ENCODE measurements at regions not wholly inside any gene's neighbourhood (a gene's known extent, or its start where the extent isn't known, plus 50 kb on each side); places are given as distances from the start of the nearest gene placed in this dataset.

DNA sequence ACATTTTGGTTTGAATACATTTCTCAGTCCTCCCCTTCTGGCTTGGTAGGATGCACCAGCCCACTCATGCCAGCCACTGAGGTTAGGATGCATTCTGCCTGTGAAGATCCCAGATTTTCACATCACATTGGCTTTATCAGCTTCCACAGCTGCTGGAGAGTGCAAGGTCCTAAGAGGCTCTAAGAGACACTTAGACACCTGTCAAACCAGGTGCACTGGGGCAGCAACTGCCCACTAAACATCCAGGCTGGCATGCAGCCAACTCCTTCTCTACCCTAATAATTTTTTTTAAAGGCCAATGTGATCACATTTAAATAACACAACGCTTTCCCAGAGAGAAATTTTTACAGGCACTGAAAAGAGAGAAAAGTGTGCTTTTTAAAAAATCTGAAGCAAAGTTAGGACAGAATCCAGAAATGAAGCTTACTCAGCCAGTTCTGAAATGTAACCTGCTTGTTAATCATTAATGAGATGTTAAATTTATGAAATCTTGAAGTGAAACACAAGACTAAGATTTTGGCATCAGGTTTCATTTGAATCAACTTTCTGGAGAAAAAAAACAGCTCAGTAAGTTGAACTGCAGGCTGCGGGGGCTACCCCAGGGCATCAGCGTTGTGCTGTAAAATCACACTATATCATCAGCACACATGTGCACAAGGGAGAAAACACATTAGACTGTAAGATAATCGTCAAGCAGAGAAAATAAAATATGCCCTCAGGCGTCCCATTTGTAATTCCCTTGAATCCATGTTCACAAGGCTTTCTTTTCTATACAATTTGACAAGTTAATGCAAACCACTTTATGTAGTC, 312.9 kb downstream of the ZBBX start:
- TF ChIP-seq EZH2 (IDR thresholded peaks at IDR 0.05; ENCODE audit: low read length) = no peak
- TF ChIP-seq, protein P1, sequence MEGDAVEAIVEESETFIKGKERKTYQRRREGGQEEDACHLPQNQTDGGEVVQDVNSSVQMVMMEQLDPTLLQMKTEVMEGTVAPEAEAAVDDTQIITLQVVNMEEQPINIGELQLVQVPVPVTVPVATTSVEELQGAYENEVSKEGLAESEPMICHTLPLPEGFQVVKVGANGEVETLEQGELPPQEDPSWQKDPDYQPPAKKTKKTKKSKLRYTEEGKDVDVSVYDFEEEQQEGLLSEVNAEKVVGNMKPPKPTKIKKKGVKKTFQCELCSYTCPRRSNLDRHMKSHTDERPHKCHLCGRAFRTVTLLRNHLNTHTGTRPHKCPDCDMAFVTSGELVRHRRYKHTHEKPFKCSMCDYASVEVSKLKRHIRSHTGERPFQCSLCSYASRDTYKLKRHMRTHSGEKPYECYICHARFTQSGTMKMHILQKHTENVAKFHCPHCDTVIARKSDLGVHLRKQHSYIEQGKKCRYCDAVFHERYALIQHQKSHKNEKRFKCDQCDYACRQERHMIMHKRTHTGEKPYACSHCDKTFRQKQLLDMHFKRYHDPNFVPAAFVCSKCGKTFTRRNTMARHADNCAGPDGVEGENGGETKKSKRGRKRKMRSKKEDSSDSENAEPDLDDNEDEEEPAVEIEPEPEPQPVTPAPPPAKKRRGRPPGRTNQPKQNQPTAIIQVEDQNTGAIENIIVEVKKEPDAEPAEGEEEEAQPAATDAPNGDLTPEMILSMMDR (optimal IDR thresholded peaks at IDR 0.05 in 1 of 3, IDR thresholded peaks at IDR 0.05 in 1 of 3, conservative IDR thresholded peaks at IDR 0.05 in 1 of 3; ENCODE audit: extremely low read depth in 1 of 3, insufficient read depth in 2 of 3, low read length in 3 of 3) = no peak
- H3K27ac ChIP-seq (ENCODE audit: control insufficient read depth, insufficient read depth, low read length) = no peak overlapping the region
- no peaks in the 10 kb centered on the region for H3K9me1 ChIP-seq (ENCODE audit: control insufficient read depth, extremely low read depth, insufficient read depth, low read length)
- no peaks in the 10 kb centered on the region for H3K79me2 ChIP-seq (ENCODE audit: control insufficient read depth, insufficient read depth, low read length)
- no peak overlapping the region for H2AFZ ChIP-seq (ENCODE audit: control insufficient read depth, low read length)
- no peak for FAIRE-seq
- DNase-seq (ENCODE audit: low read depth, low spot score) = no peak
- H3K27me3 ChIP-seq (ENCODE audit: control insufficient read depth, extremely low read depth, insufficient read depth, low read length) = no peaks in the 10 kb centered on the region
- no peaks in the 10 kb centered on the region for H3K36me3 ChIP-seq (ENCODE audit: control insufficient read depth in 2 of 2, extremely low read depth in 1 of 2, insufficient read depth in 2 of 2, low read length in 2 of 2)
- H3K9me3 ChIP-seq (ENCODE audit: control insufficient read depth, low read depth, low read length) = no peaks in the 10 kb centered on the region
- no peak overlapping the region for H3K9ac ChIP-seq (ENCODE audit: control insufficient read depth, extremely low read depth, insufficient read depth, low read length)
- no peaks in the 10 kb centered on the region for H3K4me1 ChIP-seq (ENCODE audit: control insufficient read depth, extremely low read depth, insufficient read depth, low read length)
- dilution Hi-C loops (cut with MboI; ENCODE audit: extremely low pct_ligation_motif_present, low sequenced_read_pairs) = no loop called here
- H4K20me1 ChIP-seq (ENCODE audit: control insufficient read depth, extremely low read depth, insufficient read depth, low read length) = no peaks in the 10 kb centered on the region
- H3K4me3 ChIP-seq (ENCODE audit: control insufficient read depth in 2 of 3, extremely low read depth in 1 of 3, insufficient read depth in 2 of 3, low read depth in 1 of 3, low read length in 3 of 3) = no peak overlapping the region
- H3K4me2 ChIP-seq (ENCODE audit: control insufficient read depth, extremely low read depth, insufficient read depth, low read depth, low read length) = no peak overlapping the region

DNA sequence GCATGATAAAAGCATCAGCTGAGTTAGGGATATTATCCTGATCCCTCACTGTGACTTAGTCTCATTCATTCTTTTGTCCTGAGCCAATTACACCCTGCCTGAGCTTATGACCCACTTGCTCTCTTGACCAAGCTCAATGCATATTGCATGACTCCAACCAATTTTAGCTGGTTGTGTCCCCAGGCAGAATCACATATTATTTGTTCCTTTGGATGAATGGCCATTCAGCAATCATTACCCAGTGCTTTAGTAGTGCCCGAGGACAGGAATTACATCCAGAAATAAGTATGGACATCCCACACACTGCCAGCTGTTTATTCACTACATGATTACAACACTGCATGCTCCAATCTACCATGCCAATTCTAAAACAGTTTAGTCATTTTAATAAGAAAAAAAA, 322.5 kb downstream of the ZBBX start:
- FAIRE-seq = no peak
- H3K9ac ChIP-seq (ENCODE audit: control insufficient read depth, extremely low read depth, insufficient read depth, low read length) = no peak overlapping the region
- no peak overlapping the region for H3K27ac ChIP-seq (ENCODE audit: control insufficient read depth, insufficient read depth, low read length)
- no peaks in the 10 kb centered on the region for H3K4me1 ChIP-seq (ENCODE audit: control insufficient read depth, extremely low read depth, insufficient read depth, low read length)
- H3K9me3 ChIP-seq (ENCODE audit: control insufficient read depth, low read depth, low read length) = no peaks in the 10 kb centered on the region
- no peaks in the 10 kb centered on the region for H4K20me1 ChIP-seq (ENCODE audit: control insufficient read depth, extremely low read depth, insufficient read depth, low read length)
- no peaks in the 10 kb centered on the region for H3K36me3 ChIP-seq (ENCODE audit: control insufficient read depth in 2 of 2, extremely low read depth in 1 of 2, insufficient read depth in 2 of 2, low read length in 2 of 2)
- H2AFZ ChIP-seq (ENCODE audit: control insufficient read depth, low read length) = no peak overlapping the region
- no peak overlapping the region for H3K4me2 ChIP-seq (ENCODE audit: control insufficient read depth, extremely low read depth, insufficient read depth, low read depth, low read length)
- no peak for DNase-seq (ENCODE audit: low read depth, low spot score)
- no peak overlapping the region for H3K4me3 ChIP-seq (ENCODE audit: control insufficient read depth in 2 of 3, extremely low read depth in 1 of 3, insufficient read depth in 2 of 3, low read depth in 1 of 3, low read length in 3 of 3)
- TF ChIP-seq, protein P1 (optimal IDR thresholded peaks at IDR 0.05 in 1 of 3, IDR thresholded peaks at IDR 0.05 in 1 of 3, conservative IDR thresholded peaks at IDR 0.05 in 1 of 3; ENCODE audit: extremely low read depth in 1 of 3, insufficient read depth in 2 of 3, low read length in 3 of 3) = no peak
- no peak for TF ChIP-seq EZH2 (IDR thresholded peaks at IDR 0.05; ENCODE audit: low read length)
- dilution Hi-C loops (cut with MboI; ENCODE audit: extremely low pct_ligation_motif_present, low sequenced_read_pairs) = no loop called here
- no peaks in the 10 kb centered on the region for H3K9me1 ChIP-seq (ENCODE audit: control insufficient read depth, extremely low read depth, insufficient read depth, low read length)
- no peaks in the 10 kb centered on the region for H3K27me3 ChIP-seq (ENCODE audit: control insufficient read depth, extremely low read depth, insufficient read depth, low read length)
- no peaks in the 10 kb centered on the region for H3K79me2 ChIP-seq (ENCODE audit: control insufficient read depth, insufficient read depth, low read length)

All from keratinocyte (primary cell).